DMS153 (cell line): ENCODE measurements at regions not wholly inside any gene's neighbourhood (a gene's known extent, or its start where the extent isn't known, plus 50 kb on each side); places are given as distances from the start of the nearest gene placed in this dataset.
"Not testable (repeated sequence)": the region's sequence is repeated elsewhere in the genome, so short reads cannot be mapped to it uniquely, and the experiment has no call there.

Experiments
- DNase-seq: peaks from one replicate; lab custom pipeline; 2025; lab: John Stamatoyannopoulos, UW

GRCh38 chr5:116887104-116887503 is 312.5 kb upstream of the SEMA6A start:
- no peak for DNase-seq

GRCh38 chr5:116885825-116886224 is 311.2 kb upstream of the SEMA6A start:
- DNase-seq, result no peak

- DNase-seq, result no peak
Observed at GRCh38 chr5:116883875-116884274, 309.3 kb upstream of the SEMA6A start.

GRCh38 chr5:116881921-116882531 is 307.4 kb upstream of the SEMA6A start:
- peak; percentile 57 for DNase-seq

GRCh38 chr5:116880601-116881000 is 306.0 kb upstream of the SEMA6A start:
- no peak for DNase-seq

GRCh38 chr5:116880150-116880549 is 305.5 kb upstream of the SEMA6A start:
- DNase-seq, result no peak

- DNase-seq, result no peak
Observed at GRCh38 chr5:116876240-116876840, 301.7 kb upstream of the SEMA6A start.

- no peak for DNase-seq
Observed at GRCh38 chr5:116872986-116873385, 298.4 kb upstream of the SEMA6A start.

GRCh38 chr5:116872486-116872885 is 297.9 kb upstream of the SEMA6A start:
- no peak for DNase-seq

GRCh38 chr5:116867825-116868224 is 293.2 kb upstream of the SEMA6A start:
- not testable (repeated sequence) for DNase-seq

- no peak for DNase-seq
Observed at GRCh38 chr5:116865651-116866050, 291.0 kb upstream of the SEMA6A start.

GRCh38 chr5:116864838-116865190 is 290.2 kb upstream of the SEMA6A start:
- no peak for DNase-seq

GRCh38 chr5:116864157-116864837 is 289.7 kb upstream of the SEMA6A start:
- DNase-seq, result peak; percentile 18

- no peak for DNase-seq
Observed at GRCh38 chr5:116862632-116863455, 288.2 kb upstream of the SEMA6A start.

GRCh38 chr5:116861666-116862065 is 287.0 kb upstream of the SEMA6A start:
- DNase-seq, result no peak

GRCh38 chr5:116861097-116861496 is 286.5 kb upstream of the SEMA6A start:
- no peak for DNase-seq

- no peak for DNase-seq
Observed at GRCh38 chr5:116859666-116860320, 285.2 kb upstream of the SEMA6A start.

GRCh38 chr5:116858705-116859333 is 284.2 kb upstream of the SEMA6A start:
- no peak for DNase-seq

- DNase-seq, result not testable (repeated sequence)
Observed at GRCh38 chr5:116858020-116858419, 283.4 kb upstream of the SEMA6A start.

GRCh38 chr5:116856271-116856670 is 281.6 kb upstream of the SEMA6A start:
- no peak for DNase-seq

GRCh38 chr5:116853992-116854391 is 279.4 kb upstream of the SEMA6A start:
- DNase-seq, result no peak
